IgD-negative memory B cell (primary cell): ENCODE measurements at regions not wholly inside any gene's neighbourhood (a gene's known extent, or its start where the extent isn't known, plus 50 kb on each side); places are given as distances from the start of the nearest gene placed in this dataset.
"Not testable (repeated sequence)": the region's sequence is repeated elsewhere in the genome, so short reads cannot be mapped to it uniquely, and the experiment has no call there.

Source experiments
- H3K27ac Mint-ChIP-seq, 3 donors: one replicate each; pipeline ENCODE4 v1.8.0; 2020 to 2022; ENCODE audit warnings: mild to moderate bottlenecking in 3 of 3, mixed read lengths in 3 of 3, moderate library complexity in 1 of 3
- H3K27me3 Mint-ChIP-seq: one replicate; pipeline ENCODE4 v1.8.0; 2021; ENCODE audit warnings: mixed read lengths
- H3K36me3 Mint-ChIP-seq: one replicate; pipeline ENCODE4 v1.8.0; 2020; ENCODE audit warnings: mild to moderate bottlenecking, mixed read lengths
- H3K4me1 Mint-ChIP-seq, 3 donors: one replicate each; pipeline ENCODE4 v1.8.0; 2020 to 2022; ENCODE audit warnings: mixed read lengths in 3 of 3, mild to moderate bottlenecking in 1 of 3
- H3K4me3 Mint-ChIP-seq, 4 donors: one replicate each; pipeline ENCODE4 v1.8.0; 2020 to 2022; ENCODE audit warnings: mild to moderate bottlenecking in 4 of 4, mixed read lengths in 4 of 4, moderate library complexity in 3 of 4
- H3K9me3 Mint-ChIP-seq, 3 donors: one replicate each; pipeline ENCODE4 v1.8.0; 2020 to 2021; ENCODE audit warnings: mixed read lengths in 3 of 3, mild to moderate bottlenecking in 1 of 3

DNA sequence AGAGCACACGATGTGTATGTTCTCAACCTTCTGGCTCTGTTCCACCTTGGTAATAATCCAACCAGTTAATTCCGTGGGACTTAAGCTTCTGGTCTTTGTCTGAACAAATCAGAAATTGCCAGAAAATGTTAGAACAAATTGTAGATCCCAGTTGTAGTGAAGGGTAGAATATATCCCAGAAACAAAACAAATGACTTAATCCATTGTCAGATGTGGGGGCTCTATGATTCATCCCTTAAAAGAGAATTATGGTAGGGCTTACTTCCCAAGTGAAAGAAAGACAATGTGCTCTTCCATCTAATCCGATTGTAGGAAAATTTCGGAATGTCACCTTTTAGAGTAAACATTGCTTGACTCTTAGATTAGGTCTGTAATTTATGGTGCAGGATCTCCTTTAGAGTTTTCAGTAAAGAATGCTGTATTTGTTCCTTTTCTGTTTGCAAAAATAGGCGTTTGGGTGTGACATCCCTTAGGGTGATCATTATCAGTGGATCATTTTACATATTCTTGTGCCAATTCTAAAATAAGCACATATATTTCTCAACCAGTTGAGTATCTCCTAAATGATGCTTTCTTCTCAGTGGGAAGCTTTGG, 234.5 kb upstream of the ZNF217 start:
- Mint-ChIP-seq H3K4me1 (peaks cover 42 to 51% (median 49%) of the 10 kb centered on the region in 3 donors), H3K9me3 (peaks cover 0 to 3% (median 0%) of the 10 kb centered on the region in 3 donors), H3K27me3 (no peaks in the 10 kb centered on the region), H3K4me3 (peak overlapping the region; percentile 68 to 98 (median 84)), H3K36me3 (no peaks in the 10 kb centered on the region), H3K27ac (peak overlapping the region; percentile 73 to 99 (median 85))

DNA sequence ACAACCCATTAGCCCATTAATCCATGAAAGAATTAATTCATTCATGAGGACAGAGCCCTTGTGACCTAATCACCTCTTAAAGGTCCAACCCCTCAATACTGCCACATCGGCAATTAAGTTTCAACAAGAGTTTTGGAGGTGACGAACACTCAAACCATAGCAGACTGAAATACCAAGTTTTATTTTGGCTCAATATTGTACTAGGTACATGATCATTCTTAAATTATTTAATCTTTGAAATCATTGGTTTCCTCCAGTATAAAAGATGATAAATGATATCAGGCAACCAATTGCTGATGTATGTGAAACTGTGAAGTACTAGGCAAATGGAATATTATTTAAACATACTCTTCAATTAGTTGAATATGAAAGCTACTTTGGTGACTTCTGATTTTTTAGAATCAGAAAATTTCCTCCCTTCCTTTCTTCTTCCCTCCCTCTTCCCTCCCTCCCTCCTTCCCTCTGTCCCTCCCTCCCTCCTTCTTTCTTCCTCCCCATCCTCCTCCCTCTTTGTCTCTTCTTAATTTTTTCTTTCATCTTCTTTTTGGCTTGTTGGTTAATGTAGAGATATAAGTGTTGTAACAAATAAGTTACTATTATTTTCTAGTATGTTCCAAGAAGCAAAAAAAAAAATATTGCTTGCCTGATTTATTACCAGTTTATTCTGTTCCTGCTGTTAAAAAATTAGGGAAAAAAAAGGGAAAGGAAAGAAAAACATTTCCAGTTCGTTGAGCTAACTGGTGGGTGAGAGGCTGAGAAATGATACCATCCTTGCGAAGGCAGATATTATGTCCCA, 233.9 kb upstream of the ZNF217 start:
- H3K9me3 Mint-ChIP-seq = peaks cover 0 to 3% (median 0%) of the 10 kb centered on the region in 3 donors
- no peaks in the 10 kb centered on the region for H3K27me3 Mint-ChIP-seq
- H3K27ac Mint-ChIP-seq = peak overlapping the region in 2 of 3 donors; percentile 50 to 99
- peak overlapping the region in 3 of 4 donors; percentile 68 to 82 (median 80) for H3K4me3 Mint-ChIP-seq
- peaks cover 42 to 49% (median 45%) of the 10 kb centered on the region in 3 donors for H3K4me1 Mint-ChIP-seq
- H3K36me3 Mint-ChIP-seq = no peaks in the 10 kb centered on the region

DNA sequence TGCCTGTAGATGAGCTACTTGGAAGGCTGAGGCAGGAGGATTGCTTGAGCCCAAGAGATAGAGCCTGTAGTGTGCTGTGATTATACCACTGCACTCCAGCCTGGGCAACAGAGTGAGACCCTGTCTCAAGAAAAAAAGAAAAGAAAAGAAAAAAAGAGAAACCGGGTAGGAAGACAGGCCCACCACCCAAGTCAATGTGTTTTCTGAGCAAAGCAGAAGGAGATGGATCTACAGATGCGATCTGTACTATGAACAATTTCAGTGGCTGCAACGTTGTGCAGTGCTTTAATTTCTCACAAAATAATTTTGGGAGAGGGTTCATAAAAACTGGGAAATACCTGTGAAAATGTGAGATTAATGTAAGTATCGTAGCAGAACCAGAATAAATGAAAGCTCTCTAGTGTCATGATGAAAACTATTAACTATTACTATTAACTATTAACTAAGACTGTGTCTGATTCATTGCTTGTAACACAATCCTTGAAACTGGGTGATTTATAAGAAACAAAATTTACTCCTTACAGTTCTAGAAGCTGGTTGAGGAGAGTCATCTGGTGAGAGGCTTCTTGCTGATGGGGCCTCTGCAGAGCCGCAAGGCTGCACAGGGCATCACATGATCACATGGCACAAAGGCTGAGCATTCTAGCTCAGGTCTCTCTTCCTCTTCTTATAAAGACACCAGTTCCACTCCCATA, 233.1 kb upstream of the ZNF217 start:
- no peaks in the 10 kb centered on the region for H3K27me3 Mint-ChIP-seq
- no peaks in the 10 kb centered on the region for H3K9me3 Mint-ChIP-seq
- peak overlapping the region in 2 of 3 donors; percentile 50 to 72 for H3K27ac Mint-ChIP-seq
- peak overlapping the region in 3 of 4 donors; percentile 54 to 82 (median 80) for H3K4me3 Mint-ChIP-seq
- no peaks in the 10 kb centered on the region for H3K36me3 Mint-ChIP-seq
- H3K4me1 Mint-ChIP-seq = peaks cover 38 to 45% (median 40%) of the 10 kb centered on the region in 3 donors

DNA sequence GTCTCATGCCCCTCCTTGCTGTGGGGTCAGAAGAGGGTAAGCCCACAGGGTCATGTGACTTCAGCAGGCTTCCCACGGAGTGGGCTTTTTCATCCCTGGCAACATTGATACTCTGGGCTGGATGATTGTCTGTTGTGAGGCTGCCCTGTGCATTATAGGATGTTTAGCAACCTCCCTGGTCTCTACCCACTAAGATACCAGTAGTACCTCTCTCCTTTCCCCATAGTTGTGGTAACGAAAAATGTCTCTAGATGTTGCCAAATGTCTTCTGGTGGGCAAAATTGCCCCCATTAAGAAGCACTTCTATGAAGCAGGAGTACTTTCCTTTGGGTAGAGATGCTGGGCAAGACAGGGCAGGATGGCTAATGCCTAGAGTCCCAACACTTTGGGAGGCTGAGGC, 232.5 kb upstream of the ZNF217 start:
- H3K9me3 Mint-ChIP-seq = no peaks in the 10 kb centered on the region
- no peak overlapping the region for H3K4me3 Mint-ChIP-seq
- H3K36me3 Mint-ChIP-seq = no peaks in the 10 kb centered on the region
- H3K27ac Mint-ChIP-seq = no peak overlapping the region
- no peaks in the 10 kb centered on the region for H3K27me3 Mint-ChIP-seq
- peaks cover 38 to 45% (median 40%) of the 10 kb centered on the region in 3 donors for H3K4me1 Mint-ChIP-seq

DNA sequence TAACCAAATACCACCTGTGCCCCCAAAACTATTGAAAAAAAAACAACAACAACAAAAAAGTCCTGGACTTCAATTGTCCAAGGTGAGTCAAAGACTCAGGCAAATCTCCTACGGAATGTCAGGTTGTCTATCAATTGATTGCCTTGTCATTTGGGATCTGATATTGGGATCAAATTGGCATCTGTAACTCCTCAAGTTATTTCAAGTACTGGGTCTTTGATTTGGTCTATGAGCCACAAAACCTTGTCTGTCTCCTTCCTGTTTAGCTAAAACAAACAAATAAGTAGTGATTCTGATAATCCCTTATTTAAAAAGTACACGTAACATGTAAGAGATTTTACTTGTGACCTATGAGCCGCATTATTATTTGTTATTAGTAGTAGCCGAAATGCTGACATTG, 231.6 kb upstream of the ZNF217 start:
- H3K27me3 Mint-ChIP-seq = no peaks in the 10 kb centered on the region
- H3K27ac Mint-ChIP-seq = no peak overlapping the region
- no peaks in the 10 kb centered on the region for H3K9me3 Mint-ChIP-seq
- H3K4me1 Mint-ChIP-seq = peaks cover 34 to 40% (median 35%) of the 10 kb centered on the region in 3 donors
- H3K36me3 Mint-ChIP-seq = no peaks in the 10 kb centered on the region
- H3K4me3 Mint-ChIP-seq = no peak overlapping the region

DNA sequence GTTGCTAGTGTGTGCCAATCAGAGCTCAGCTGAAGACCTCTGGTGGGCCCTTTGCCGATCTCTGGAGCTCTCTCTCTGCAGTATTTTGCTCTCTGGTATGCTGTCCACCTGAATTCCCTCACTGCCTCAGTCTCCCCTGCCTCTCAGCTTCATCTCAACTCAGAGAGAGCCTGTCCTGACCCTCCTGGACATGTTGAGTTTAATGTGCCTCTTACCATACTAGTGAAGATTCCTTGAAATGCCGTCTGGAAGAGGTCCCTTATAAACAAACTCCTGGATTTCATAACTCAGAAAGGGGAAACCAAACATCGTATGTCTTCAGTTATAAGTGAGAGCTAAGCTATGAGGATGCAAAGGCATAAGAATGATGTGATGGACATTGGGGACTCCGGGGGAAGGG, 231.1 kb upstream of the ZNF217 start:
- no peak overlapping the region for H3K4me3 Mint-ChIP-seq
- H3K27ac Mint-ChIP-seq = no peak overlapping the region
- H3K27me3 Mint-ChIP-seq = no peaks in the 10 kb centered on the region
- no peaks in the 10 kb centered on the region for H3K9me3 Mint-ChIP-seq
- peaks cover 29 to 35% (median 30%) of the 10 kb centered on the region in 3 donors for H3K4me1 Mint-ChIP-seq
- no peaks in the 10 kb centered on the region for H3K36me3 Mint-ChIP-seq

DNA sequence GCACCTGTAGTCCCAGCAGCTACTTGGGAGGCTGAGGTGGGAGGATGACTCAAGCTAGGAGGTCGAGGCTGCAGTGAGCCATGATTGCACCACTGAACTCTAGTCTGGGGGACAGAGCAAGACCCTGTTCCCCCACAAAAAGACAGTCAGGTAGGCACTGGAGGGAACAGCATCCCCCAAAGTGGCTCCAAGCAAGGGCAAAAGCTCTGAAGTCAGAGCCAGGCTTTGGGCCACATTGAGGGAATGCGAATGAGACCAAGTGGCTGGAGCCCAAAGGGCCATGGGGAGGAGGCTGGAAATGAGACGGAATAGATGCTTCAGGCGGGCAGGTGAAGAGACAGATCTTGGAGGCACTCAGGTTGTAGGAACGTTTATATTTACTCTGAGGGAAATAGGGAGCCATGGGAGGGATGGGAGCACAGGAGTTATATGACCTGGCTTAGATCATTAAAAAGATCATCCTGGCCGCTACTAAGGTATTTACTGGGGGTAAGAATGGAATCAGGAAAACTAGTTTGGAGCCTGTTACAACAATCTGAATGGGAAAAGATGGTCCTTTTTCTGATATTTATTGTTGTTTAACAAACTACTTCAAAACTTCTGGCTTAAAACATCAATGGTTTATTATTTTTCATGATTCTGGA, 229.6 kb upstream of the ZNF217 start:
- Mint-ChIP-seq H3K36me3 (no peaks in the 10 kb centered on the region), H3K27me3 (no peaks in the 10 kb centered on the region), H3K4me1 (peaks cover 14 to 19% (median 15%) of the 10 kb centered on the region in 3 donors), H3K27ac (peak overlapping the region in 1 of 3 donors; percentile 59), H3K9me3 (peaks cover 2 to 8% (median 6%) of the 10 kb centered on the region in 3 donors), H3K4me3 (no peak overlapping the region)

DNA sequence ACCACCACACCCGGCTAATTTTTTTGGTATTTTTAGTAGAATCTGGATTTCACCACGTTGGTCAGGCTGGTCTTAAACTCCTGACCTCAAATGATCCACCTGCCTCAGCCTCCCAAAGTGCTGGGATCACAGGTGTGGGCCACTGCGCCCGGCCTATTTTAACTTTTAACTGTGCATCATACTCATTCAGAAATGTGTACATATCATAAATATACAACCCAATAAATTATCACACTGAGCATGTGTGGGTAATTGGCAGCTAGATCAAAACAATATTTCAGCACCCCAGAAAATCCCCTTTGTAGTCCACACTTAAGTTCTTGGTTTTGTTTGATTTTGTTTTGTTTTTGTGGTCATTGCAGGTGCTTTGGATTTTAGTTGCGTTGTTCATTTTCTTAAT, 228.9 kb upstream of the ZNF217 start:
- Mint-ChIP-seq H3K27me3 (no peaks in the 10 kb centered on the region), H3K9me3 (peaks cover 2 to 9% (median 6%) of the 10 kb centered on the region in 3 donors), H3K27ac (no peak overlapping the region), H3K4me1 (peaks cover 10 to 13% (median 12%) of the 10 kb centered on the region in 3 donors), H3K4me3 (no peak overlapping the region), H3K36me3 (no peaks in the 10 kb centered on the region)

DNA sequence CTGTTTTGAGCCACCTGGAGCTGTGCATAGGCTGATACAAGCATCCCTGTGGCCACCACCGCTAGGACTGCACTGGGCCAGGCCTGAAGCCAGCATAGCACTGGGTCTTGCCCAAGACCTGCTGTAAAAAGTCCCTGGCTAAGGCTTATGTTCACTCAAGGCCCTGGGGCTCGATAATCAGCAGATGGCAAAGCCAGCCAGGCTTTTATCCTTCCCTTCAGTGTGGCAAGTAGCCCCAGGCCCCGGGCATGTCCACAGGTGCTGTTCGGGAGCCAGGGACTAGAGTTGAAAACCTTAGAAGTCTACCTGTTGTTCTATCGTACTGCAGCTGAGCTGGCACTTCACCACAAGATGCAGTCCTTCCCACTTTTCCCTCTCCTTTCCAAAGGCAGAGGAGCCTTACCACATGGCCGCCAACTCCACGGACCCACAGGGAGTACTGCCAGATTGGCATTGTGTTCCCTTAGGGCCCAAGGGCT, 226.4 kb upstream of the ZNF217 start:
- Mint-ChIP-seq H3K9me3 (peaks cover 2 to 9% (median 6%) of the 10 kb centered on the region in 3 donors), H3K36me3 (no peaks in the 10 kb centered on the region), H3K27me3 (no peaks in the 10 kb centered on the region), H3K4me1 (peaks cover 4 to 9% (median 4%) of the 10 kb centered on the region in 3 donors), H3K4me3 (no peak overlapping the region), H3K27ac (no peak overlapping the region)

DNA sequence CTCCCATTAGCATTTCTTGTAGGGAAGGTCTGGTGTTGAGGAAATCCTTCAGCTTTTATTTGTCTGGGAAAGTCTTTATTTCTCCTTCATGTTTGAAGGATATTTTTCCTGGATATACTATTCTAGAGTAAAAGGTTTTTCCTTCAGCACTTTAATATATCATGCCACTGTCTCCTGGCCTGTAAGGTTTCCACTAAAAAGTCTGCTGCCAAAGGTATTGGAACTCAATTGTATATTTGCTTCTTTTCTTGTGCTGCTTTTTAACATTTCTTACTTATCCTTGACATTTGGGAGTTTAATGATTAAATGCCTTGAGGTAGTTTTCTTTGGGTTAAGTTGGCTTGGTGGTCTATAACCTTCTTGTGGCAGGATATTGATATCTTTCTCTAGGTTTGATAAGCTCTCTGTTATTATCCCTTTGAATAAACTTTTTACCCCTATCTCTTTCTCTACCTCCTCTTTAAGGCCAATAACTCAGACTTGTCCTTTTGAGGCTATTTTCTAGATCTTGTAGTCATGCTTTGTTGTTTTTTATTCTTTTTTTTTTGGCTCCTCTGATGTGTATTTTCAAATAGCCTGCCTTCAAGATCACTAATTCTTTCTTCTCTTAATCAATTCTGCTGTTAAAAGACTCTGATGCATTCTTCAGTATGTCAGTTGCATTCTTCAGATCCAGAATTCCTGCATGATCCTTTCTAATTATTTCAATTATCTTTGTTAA, 225.0 kb upstream of the ZNF217 start:
- H3K27ac Mint-ChIP-seq = no peak overlapping the region
- H3K9me3 Mint-ChIP-seq = peaks cover 2 to 9% (median 6%) of the 10 kb centered on the region in 3 donors
- H3K27me3 Mint-ChIP-seq = no peaks in the 10 kb centered on the region
- no peaks in the 10 kb centered on the region for H3K36me3 Mint-ChIP-seq
- peaks cover 4 to 17% (median 4%) of the 10 kb centered on the region in 3 donors for H3K4me1 Mint-ChIP-seq
- no peak overlapping the region for H3K4me3 Mint-ChIP-seq

DNA sequence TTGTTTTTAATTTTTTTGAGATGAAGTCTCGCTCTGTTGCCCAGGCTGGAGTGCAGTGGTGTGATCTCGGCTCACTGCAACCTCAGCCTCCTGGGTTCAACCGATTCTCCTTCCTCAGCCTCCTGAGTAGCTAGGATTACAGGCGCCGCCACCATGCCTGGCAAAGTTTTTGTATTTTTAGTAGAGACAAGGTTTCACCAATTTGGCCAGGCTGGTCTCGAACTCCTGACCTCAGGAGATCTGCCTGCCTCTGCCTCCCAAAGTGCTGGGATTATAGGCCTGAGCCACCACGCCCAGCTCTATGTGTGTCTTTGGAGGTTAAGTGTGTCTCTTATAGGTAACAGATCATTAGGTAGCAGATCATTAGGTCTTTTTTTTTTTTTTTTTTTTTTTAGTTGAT, 223.9 kb upstream of the ZNF217 start:
- H3K9me3 Mint-ChIP-seq, H3K4me3 Mint-ChIP-seq, H3K27ac Mint-ChIP-seq, H3K36me3 Mint-ChIP-seq, H3K27me3 Mint-ChIP-seq: not testable (repeated sequence)
- peaks cover 4 to 17% (median 4%) of the 10 kb centered on the region in 3 donors for H3K4me1 Mint-ChIP-seq

DNA sequence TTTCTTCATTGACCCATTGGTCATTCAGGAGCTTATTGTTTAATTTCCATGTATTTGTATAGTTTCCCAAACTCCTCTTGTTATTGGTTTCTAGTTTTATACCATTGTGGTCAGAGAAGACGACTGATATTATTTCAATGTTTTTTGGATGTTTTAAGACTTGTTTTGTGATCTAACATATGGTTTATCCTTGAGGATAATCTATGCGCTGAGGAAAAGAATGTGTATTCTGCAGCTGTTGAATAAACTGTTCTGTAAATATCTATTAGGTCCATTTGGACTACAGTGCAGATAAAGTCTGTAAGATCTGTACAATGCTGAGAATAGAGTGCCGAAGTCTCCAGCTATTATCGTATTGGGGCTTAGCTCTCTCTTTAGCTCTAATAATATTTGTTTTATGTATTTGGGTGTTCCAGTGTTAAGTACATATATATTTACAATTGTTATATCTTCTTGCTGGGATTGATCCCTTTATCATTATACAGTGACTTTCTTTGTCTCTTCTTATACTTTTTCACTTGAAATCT, 223.3 kb upstream of the ZNF217 start:
- Mint-ChIP-seq H3K36me3 (no peaks in the 10 kb centered on the region), H3K4me1 (peaks cover 4 to 17% (median 4%) of the 10 kb centered on the region in 3 donors), H3K9me3 (peaks cover 2 to 9% (median 6%) of the 10 kb centered on the region in 3 donors), H3K4me3 (no peak overlapping the region), H3K27ac (no peak overlapping the region), H3K27me3 (no peaks in the 10 kb centered on the region)

DNA sequence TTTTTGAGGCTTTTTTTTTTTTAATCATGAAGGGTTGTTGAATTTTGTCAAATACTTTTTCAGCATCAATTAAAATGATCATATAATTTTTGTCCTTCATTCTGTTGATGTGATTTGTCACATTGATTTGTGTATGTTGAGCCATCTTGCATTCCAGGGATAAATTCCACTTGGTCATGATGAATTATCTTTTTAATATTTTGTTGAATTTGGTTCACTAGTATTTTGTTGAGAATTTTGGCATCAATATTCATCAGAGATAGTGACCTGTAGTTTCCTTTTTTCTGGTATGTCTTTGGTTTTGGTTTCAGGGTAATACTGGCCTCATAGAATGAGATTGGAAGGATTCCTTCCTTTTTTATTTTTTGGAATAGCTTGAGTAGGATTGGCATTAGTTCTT, 221.9 kb upstream of the ZNF217 start:
- Mint-ChIP-seq H3K4me1 (peaks cover 4 to 17% (median 4%) of the 10 kb centered on the region in 3 donors), H3K27me3 (no peaks in the 10 kb centered on the region), H3K9me3 (peaks cover 2 to 9% (median 6%) of the 10 kb centered on the region in 3 donors), H3K4me3 (no peak overlapping the region), H3K36me3 (no peaks in the 10 kb centered on the region), H3K27ac (no peak overlapping the region)

DNA sequence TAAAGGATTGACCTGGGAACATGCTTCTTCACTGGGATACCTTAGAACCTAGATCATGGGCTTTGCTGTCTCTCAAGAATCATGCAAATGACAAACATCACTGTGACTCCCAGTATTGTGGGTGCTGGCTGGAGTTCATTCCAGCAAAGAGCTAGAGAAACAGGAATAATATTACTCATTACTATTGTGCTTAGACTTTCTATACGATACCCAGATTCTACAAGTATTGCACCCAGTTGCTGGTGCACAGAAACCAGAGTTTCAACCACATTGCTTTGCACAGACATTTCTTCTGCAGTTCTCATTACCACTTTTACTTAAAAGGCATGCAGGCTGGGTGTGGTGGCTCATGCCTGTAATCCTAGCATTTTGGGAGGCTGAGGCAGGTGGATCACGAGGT, 220.4 kb upstream of the ZNF217 start:
- Mint-ChIP-seq H3K4me1 (peaks cover 4 to 17% (median 4%) of the 10 kb centered on the region in 3 donors), H3K4me3 (no peak overlapping the region), H3K27ac (peak overlapping the region in 2 of 3 donors; percentile 50 to 66)

More for the DNA sequence above, 220.4 kb upstream of the ZNF217 start:
- Mint-ChIP-seq H3K9me3 (peaks cover 0 to 9% (median under 1%) of the 10 kb centered on the region in 3 donors), H3K36me3 (no peaks in the 10 kb centered on the region), H3K27me3 (no peaks in the 10 kb centered on the region)
